Skeletal muscle tissue (tissue), 3 donors: ENCODE measurements at regions not wholly inside any gene's neighbourhood (a gene's known extent, or its start where the extent isn't known, plus 50 kb on each side); places are given as distances from the start of the nearest gene placed in this dataset.

Source experiments
- H3K27ac ChIP-seq: one replicate; pipeline ENCODE4 v1.7.0; 2013; ENCODE audit warnings: mild to moderate bottlenecking, low read depth, low read length, inconsistent platforms
- H3K27me3 ChIP-seq, 3 donors: one replicate each; pipeline ENCODE4 v1.7.0; 2013; ENCODE audit warnings: low read length in 3 of 3; ENCODE audit not compliant: control insufficient read depth in 3 of 3, insufficient read depth in 3 of 3
- H3K36me3 ChIP-seq, 3 donors: one replicate each; pipeline ENCODE4 v1.7.0; 2013; ENCODE audit warnings: low read length in 3 of 3; ENCODE audit not compliant: control insufficient read depth in 3 of 3, insufficient read depth in 3 of 3
- H3K4me1 ChIP-seq, 3 donors: one replicate each; pipeline ENCODE4 v1.7.0; 2013; ENCODE audit warnings: low read length in 3 of 3, mild to moderate bottlenecking in 3 of 3; ENCODE audit not compliant: control insufficient read depth in 3 of 3, insufficient read depth in 3 of 3
- H3K4me3 ChIP-seq, 3 donors: one replicate each; pipeline ENCODE4 v1.7.0; 2013; ENCODE audit warnings: low read length in 3 of 3
- H3K9ac ChIP-seq, 3 donors: one replicate each; pipeline ENCODE4 v1.7.0; 2013; ENCODE audit warnings: low read length in 3 of 3, mild to moderate bottlenecking in 3 of 3, moderate library complexity in 2 of 3, low read depth in 1 of 3
- H3K9me3 ChIP-seq, 3 donors: one replicate each; pipeline ENCODE4 v1.7.0; 2013; ENCODE audit warnings: low read length in 3 of 3; ENCODE audit not compliant: control insufficient read depth in 3 of 3
- donor health status: Osteomylitis.

DNA sequence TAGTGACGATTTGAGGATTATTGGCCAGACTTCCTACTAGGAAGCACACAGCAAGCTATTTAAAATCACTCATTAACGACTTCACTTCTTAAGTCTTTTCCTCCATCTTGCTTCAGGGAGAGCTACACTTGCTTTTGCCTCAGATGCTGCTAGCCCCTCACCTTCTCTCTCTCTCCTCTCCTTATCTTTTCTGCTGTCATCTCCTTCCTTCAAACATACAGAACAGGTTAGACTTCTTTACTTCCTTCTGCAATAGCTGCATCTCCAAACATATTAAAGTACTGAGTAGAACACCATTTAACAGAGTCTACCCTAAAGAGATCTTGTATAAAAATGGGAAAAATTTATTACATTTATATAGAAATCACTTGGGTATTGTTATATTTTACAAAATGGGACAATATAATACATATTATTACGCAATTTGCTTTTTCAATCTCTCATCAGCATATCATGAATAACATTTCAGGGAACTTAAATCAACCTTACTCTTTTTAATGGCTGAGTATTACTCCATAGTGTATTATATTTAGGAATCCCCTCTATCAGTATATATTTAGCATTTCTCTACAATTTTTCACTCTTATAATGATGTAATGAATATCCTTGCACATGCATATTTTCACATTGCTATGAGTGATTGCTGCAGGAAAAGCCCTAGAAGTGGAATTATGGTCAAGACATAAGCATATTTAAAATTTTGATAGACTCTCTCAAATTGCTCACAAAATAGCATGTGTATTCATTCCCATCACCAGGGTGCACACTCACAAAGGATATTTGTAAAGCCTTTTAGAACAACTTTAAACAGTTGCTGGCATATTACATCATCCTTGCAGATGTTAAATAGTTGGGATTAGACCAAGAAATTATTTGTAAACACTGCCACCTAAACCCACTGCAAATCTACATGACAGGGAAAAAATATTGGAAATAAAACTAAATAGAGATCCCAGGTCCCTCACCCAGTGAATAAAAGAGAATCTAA lies 164.5 kb upstream of the NFIB start:
- Histone ChIP-seq H3K9me3 (no peaks in the 10 kb centered on the region), H3K27ac (no peak overlapping the region), H3K27me3 (no peaks in the 10 kb centered on the region), H3K4me3 (no peak overlapping the region), H3K9ac (no peak overlapping the region), H3K36me3 (no peaks in the 10 kb centered on the region), H3K4me1 (no peaks in the 10 kb centered on the region)

DNA sequence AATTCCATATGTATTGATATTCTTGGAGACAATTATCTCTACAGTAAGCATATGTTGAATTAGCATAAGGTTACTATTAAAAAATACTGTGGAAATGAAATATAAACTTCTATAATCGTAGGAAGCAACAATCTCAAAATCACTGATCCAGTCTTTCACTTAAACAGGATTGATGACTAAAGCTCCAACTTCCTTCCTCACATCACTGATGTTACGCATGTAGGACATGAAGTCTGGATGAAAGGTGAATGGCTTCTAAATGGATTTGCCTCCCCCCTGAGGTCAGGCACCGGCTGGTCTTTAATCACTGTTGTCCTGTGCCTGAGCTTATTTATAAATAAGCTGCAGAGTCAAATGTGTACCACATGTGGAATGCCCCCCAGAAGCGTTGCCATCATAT lies 157.1 kb upstream of the NFIB start:
- H3K4me1 ChIP-seq, result no peaks in the 10 kb centered on the region
- no peaks in the 10 kb centered on the region for H3K27me3 ChIP-seq
- H3K9me3 ChIP-seq, result no peaks in the 10 kb centered on the region
- no peak overlapping the region for H3K4me3 ChIP-seq
- H3K36me3 ChIP-seq, result no peaks in the 10 kb centered on the region
- no peak overlapping the region for H3K27ac ChIP-seq
- H3K9ac ChIP-seq, result no peak overlapping the region

DNA sequence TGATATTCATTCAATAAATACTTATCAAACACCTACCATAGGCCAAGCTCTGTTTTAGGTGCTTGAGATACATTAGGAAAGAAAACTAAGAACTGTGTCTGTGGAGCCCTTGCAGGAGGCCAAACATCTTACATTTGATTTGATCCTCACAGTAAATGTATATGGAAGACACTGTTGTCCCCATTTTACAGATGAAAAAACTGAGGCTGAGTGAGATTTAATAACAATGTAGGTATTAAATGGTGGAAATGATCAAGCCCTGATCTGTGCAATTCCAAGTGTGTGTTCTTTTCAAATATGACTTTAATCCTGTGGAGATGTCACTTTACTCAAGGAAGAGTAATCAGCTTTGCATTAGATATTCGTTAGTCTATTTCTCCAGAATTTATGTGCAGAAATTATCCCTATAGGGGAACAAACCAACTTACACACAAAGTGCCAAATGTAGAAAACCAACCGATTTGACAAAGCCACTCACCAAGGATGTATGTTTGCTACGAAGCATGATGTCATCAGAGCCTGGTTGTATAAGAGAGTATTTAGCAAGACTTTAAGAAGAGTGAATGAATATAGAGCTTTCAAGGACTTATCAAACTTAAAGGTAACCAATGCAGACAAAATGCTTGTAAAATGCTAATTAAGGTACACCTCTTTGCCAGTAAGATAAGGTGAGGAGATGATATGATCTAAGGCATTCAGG lies 153.9 kb upstream of the NFIB start:
- Histone ChIP-seq H3K4me3 (no peak overlapping the region), H3K4me1 (no peaks in the 10 kb centered on the region), H3K27ac (no peak overlapping the region), H3K9ac (no peak overlapping the region), H3K27me3 (no peaks in the 10 kb centered on the region), H3K9me3 (no peaks in the 10 kb centered on the region), H3K36me3 (no peaks in the 10 kb centered on the region)

DNA sequence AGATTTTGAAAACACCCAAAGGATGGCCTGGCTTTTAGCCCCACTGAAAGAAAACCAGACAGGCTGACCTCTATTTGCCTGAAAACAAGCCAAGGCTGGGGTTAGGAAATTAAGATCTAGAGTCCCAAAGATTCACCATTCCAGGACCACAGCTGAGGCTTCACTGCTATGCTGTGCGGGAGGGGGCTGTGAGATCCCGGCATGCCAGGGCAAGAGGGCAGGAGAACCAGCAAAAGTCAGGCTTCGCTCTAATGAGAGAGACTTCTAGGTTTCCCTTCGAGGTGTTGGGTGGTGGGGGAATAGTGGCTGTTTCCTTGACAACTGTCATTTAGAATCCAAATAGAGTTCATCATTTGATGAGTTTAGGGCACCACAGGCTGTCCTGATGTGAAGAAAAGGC lies 152.9 kb upstream of the NFIB start:
- Histone ChIP-seq H3K36me3 (no peaks in the 10 kb centered on the region), H3K27ac (no peak overlapping the region), H3K4me3 (no peak overlapping the region)

DNA sequence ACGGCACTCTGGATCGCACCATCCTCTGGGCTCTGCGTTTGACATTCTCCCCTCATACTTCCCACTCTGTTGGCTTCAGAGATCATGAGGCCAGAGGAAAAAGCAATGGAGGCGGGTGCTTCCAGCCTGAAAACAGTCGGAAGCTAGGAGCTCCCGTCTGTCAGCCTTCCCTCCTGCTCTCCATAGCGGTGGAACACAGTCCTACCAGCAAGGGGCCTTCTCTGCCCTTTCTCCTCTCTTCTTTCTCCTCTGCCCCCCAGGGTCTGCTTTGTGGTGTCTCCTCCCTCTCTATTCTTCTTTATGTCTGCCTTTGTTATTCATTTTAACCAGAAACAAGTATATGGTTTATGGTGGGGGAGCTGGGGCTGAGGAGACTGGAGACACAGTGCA lies 152.5 kb upstream of the NFIB start:
- Histone ChIP-seq H3K36me3 (no peaks in the 10 kb centered on the region), H3K9me3 (no peaks in the 10 kb centered on the region)

More for the DNA sequence above, 152.9 kb upstream of the NFIB start:
- no peaks in the 10 kb centered on the region for H3K4me1 ChIP-seq
- no peak overlapping the region for H3K9ac ChIP-seq
- no peaks in the 10 kb centered on the region for H3K9me3 ChIP-seq
- no peaks in the 10 kb centered on the region for H3K27me3 ChIP-seq

DNA sequence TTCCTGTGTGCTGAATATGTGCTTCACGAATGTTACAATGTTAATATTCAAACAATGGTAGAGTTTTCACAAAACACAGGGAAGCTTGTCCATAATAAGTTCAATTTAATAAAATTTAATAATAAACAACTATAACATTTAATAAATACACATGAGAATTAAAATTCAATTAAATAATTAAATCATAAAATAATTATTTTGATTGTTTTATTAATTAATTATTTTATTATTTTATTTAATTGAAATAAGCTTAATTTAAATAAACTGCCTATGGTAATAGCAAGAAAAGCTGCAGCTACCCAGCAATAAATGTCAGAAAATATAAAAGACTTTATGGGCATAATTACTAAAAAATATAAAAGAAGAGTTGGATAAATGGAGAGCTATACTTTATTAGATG lies 149.0 kb upstream of the NFIB start:
- no peak overlapping the region for H3K27ac ChIP-seq
- no peaks in the 10 kb centered on the region for H3K27me3 ChIP-seq
- no peaks in the 10 kb centered on the region for H3K36me3 ChIP-seq
- H3K9ac ChIP-seq, result no peak overlapping the region
- H3K9me3 ChIP-seq, result no peaks in the 10 kb centered on the region
- no peaks in the 10 kb centered on the region for H3K4me1 ChIP-seq
- no peak overlapping the region for H3K4me3 ChIP-seq

More for the DNA sequence above, 152.5 kb upstream of the NFIB start:
- Histone ChIP-seq H3K9ac (no peak overlapping the region), H3K4me1 (no peaks in the 10 kb centered on the region), H3K27ac (no peak overlapping the region), H3K27me3 (no peaks in the 10 kb centered on the region), H3K4me3 (no peak overlapping the region)

DNA sequence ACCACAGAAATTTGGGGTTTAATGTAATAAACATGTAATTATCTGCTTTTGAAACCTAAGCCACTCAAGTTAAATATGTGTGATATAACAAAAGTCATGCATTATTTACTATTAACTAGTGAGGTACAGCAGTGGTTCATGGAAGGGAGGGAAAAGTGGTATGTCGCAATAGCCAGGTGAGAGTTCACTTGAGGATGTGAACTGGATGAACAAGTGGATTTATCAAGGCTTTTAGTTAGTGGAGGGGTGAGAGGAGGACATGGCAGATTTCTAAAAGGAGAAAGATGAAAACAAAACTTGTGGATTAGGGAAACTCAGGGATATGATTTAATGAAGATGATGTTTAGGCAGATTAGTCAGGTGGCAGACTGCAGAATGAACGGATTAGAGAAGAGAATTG lies 141.3 kb upstream of the NFIB start:
- Histone ChIP-seq H3K9ac (no peak overlapping the region), H3K9me3 (no peaks in the 10 kb centered on the region), H3K4me1 (no peaks in the 10 kb centered on the region), H3K4me3 (no peak overlapping the region), H3K27ac (no peak overlapping the region), H3K27me3 (no peaks in the 10 kb centered on the region), H3K36me3 (no peaks in the 10 kb centered on the region)

DNA sequence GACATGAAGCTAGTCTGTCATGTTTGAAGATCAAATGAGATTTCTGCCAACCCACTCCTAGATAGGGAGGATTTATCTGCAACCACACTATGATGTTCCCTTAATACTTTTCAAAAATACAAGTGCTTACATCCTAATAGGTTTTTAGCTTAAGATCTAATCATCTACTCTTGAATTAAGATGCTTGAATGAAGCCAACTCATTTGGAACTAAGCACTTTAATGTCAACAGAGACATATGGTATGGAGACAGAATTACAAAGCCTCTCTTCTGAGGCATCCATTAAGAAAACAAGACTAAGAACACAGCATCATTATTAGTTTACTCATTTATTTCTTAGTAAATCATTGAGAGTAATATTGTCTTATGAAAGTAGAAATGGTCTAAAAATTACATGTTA lies 139.3 kb upstream of the NFIB start:
- Histone ChIP-seq H3K9me3 (no peaks in the 10 kb centered on the region), H3K4me1 (no peaks in the 10 kb centered on the region), H3K27me3 (no peaks in the 10 kb centered on the region), H3K36me3 (no peaks in the 10 kb centered on the region), H3K9ac (no peak overlapping the region), H3K27ac (no peak overlapping the region), H3K4me3 (no peak overlapping the region)

DNA sequence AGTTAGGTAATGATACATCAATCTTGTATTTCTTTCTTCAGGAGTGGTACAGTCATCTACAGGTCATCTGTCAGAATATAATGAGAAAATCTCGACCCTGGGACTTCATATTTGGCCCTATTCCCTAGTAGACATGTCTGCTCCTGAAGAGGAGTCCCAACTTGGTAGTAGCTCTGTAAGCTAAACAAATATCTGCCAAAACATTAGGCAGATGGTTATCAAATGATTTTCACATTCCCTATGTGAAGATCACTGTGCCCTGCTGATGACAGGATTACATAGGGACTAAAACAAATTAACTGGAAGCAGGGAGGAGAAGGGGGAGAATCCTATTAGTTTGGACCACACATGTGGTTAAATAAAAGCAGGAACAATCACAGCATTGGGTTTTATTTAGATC lies 138.6 kb upstream of the NFIB start:
- no peak overlapping the region for H3K27ac ChIP-seq
- no peak overlapping the region for H3K9ac ChIP-seq
- no peaks in the 10 kb centered on the region for H3K36me3 ChIP-seq
- H3K4me3 ChIP-seq, result no peak overlapping the region
- no peaks in the 10 kb centered on the region for H3K9me3 ChIP-seq
- no peaks in the 10 kb centered on the region for H3K27me3 ChIP-seq
- no peaks in the 10 kb centered on the region for H3K4me1 ChIP-seq

DNA sequence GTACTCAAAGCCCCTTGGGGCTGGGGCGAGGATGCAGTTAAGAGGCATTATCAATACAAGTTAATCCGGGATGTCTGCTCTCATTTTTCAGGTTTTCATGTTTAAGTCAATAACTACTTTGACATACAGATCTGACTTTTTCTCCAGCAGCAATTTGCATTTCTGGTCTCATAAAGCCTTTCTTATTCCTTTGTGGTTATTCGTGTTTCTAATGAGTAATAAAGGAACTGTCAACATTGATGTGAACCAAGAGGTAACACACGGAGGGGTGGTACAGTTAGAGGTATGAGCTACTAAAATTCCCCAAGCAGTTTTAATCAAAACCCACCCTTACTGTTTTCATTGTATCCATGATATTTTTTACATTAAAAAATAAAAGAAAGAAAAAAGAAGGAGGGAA lies 138.0 kb upstream of the NFIB start:
- Histone ChIP-seq H3K9me3 (peaks cover 0 to 3% (median 0%) of the 10 kb centered on the region in 3 donors), H3K27ac (no peak overlapping the region), H3K9ac (no peak overlapping the region), H3K4me3 (no peak overlapping the region), H3K36me3 (no peaks in the 10 kb centered on the region), H3K27me3 (no peaks in the 10 kb centered on the region), H3K4me1 (no peaks in the 10 kb centered on the region)
